GM18858 (cell line): ENCODE measurements at regions not wholly inside any gene's neighbourhood (a gene's known extent, or its start where the extent isn't known, plus 50 kb on each side); places are given as distances from the start of the nearest gene placed in this dataset.

Experiments used
- ATAC-seq: cut with Tn5 transposase; IDR thresholded peaks from one replicate; pipeline ENCODE4 v1.9.1; 2021; ENCODE audit not compliant: unreplicated experiment

DNA sequence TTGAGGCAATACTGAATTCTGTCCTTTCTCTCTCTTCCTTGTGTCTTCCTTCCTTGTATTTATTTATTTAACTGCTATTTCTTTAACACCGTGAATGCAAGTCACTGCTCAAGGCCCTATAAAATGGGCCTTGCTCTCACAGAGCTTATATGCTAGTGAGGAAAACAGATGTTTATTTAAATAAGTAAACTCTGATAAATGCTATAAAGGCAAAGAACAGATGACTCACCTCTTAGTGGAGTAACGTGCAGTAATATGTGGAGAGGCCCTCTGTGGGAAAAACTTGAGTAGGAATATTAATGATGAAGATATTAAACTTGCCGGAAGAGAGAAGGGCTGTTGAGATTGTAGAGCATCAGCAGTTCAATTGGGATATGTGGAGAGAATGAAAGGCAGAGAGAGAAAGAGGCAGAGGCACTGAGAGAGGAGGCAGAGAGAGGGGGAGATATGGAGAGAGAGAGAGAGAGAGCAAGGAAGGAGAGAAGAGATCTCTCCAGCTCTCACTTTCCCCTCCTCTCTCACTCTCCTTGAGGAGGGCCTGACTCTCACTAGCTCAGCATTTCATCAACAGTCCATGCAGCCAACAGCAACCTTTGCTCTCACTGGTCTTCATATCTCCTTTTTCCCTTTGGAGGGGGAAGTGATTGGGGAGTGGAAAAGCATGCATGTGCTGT is 322.2 kb downstream of the LMX1A start:
- no peak for ATAC-seq

DNA sequence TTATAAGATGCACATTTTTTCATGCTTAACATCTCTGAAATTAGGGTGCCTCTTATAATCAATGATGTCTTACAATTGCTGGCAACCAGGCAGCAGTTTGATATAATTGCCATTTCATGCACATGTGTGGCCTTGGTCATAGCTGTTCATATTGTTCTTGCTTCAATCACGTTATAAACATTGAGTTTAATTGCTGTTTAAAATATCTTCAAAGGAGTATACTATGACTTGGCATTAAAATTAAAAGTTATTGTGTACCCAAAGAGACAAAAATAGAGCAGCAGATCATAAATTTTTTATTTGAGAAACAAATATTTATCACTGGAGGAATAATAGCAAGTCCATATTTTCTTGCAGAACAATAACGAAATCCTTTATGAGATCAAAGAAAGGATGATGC is 325.5 kb downstream of the LMX1A start:
- ATAC-seq, result no peak

DNA sequence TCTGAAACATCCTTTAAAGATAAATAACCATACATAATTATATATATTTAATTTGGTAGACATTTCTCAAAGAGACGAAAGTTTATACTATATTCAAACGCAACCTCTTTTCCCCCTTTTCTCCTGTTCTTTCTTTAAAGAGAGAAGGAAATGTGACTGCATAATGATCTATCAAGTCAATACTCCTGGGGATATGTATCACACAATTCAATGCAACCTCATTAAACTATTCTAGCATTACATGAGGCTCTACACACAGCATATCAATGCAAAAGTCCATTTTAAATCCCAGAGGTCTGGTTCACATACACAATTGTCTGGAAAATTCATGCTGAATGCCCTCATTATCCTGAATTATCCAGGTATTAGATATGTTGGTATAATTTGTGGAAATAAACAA is 330.7 kb downstream of the LMX1A start:
- ATAC-seq, result no peak

DNA sequence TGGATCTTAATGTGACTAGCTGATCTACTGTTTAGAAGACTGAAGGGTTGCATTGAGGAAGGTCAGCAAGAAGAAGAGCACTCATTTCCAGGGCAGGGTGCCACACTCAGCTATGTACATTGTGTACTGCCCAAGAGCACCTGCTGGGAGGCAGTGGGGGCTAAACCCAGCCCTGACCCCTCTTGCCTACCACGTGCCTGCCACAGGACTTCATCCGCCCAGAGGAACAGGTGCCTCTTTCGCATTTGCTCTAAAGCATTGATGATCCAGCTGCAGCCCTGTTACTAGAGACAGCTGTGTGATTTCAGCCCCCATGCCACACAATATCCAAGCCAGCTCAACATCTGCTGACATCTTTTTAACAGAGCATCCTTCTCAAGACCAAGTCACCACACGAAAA is 341.8 kb downstream of the LMX1A start:
- no peak for ATAC-seq

DNA sequence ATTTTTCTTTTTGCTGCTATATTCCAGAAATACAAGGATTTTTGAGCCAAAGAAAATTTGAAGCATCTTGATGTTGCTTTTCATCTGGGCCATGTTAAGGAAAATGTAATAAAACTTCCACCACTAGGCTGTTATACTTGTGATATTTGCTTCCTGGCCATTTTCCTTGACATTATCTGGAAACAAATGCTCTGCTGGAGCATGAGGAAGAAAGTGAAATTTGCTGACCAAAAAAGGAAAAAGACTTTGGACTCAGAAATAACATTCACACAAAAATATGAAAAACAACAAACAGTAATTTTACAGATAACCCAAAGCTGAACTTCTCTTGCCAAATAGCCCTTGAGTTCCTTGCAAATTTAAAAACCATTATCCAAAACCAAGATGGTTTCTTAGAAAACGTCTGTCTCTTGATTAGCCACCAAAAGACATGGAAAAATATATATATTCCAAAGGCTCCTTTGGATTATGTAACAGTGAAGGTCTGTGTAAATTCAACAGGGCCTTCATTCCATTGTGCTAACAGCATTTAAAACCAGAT is 344.5 kb downstream of the LMX1A start:
- no peak for ATAC-seq

DNA sequence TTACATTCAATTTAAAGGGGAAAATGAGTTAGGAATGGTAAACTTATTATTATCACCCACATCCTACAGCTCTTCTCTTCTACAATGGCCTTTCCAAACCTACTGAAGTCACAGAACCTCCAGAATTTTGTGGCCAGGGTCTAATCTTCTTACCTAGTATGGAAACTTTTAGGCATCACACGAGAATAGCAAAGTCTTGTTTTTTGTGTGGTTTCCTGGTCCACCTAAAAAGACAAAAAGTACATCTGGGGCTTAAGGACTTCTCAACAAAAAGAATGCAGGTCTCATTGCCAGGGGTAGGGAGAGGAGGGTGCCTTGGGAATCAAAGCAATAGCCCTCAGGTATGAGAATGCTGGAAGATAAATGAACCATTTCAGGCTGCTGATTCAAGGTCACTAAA is 345.3 kb downstream of the LMX1A start:
- ATAC-seq, result no peak

DNA sequence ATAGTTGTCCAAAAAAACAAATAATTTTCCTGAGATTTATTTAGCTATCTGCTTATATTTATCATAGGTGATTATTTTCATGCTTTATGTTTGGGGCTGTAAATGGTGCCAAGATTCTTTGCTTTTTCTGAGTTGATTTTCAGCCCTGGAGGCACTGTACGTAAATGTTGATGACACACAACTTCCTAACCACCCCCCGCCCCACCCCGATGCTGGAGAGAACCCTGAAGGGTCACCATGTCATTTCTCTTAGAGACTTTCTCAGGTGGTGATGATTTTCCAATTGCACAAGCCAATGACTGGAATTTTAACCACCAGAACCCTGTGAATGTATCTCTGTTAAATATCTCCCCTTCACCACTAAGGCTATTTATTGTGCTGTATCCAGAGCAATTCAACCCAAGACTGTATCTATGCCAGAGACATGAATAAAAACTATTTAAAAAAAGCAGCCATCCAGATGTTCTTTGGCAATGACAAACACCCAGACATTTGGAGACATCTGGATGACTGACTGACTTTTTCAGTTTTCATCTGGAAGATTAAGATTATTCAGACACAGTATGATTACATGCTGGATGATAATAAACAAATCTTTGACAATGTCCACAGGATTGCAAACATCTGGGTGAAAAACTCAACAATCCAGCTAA is 346.0 kb downstream of the LMX1A start:
- no peak for ATAC-seq

DNA sequence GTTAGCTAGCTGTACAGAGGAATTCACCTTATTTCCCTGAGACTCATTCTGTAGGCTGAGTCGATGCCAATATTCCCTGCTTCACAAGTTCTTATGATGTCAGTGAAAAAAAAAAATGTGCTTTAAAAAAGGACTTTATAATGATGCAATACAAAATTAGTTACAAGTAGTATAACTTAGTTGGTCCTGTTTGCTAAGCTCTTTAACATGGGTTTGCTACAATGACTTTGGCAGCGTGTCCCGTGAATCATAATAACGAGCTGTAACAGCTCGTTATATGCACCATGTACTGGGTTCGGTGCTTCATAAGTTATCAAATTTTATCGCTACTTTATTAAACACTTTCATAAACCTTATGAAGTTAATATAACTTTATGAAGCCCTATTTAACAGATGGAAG is 349.7 kb downstream of the LMX1A start:
- ATAC-seq, result no peak

DNA sequence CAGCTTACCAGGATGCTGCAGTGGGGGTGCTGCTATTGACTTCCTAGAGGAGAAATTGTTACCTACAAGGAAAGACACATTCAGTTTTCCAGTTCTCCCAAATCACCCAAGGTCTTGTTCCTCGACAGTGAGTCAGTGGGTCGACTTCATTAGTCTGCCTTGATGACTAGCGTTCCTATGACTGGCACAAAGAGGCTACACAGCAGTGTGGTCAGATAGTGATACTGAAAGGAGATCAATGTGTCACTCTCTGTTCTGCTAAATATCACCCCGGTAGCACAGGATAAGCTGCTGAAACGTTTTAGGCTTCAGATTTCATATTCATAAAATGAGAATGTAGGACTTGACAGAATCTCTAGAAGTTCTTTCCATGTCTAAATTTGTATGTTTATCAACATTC is 357.4 kb downstream of the LMX1A start:
- no peak for ATAC-seq

DNA sequence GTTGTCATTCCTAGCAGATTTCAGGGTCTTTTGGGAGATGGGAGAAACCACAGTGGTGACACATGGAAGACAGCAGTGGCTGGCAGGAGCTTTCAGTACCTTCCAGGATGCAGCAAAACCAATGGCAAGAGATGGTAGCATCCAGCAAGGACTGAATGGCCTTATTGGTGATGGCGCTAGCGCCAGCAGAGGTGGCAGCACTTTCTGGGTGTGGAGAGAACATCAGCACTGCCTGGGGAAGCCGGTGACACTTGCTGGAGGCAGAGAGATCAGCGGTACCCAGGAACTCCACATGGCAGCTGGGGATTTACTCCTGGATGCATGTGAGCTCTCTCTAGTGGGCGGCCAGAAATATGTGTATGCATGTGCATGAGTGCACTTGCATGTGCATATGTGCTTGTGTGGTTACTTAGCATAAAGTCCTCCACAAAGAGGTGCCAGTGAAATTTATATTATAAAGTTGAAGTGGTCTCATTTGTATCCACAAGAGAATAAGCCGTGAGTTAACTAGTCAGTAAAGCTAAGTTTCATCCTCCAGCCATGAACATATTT is 364.7 kb downstream of the LMX1A start:
- no peak for ATAC-seq

DNA sequence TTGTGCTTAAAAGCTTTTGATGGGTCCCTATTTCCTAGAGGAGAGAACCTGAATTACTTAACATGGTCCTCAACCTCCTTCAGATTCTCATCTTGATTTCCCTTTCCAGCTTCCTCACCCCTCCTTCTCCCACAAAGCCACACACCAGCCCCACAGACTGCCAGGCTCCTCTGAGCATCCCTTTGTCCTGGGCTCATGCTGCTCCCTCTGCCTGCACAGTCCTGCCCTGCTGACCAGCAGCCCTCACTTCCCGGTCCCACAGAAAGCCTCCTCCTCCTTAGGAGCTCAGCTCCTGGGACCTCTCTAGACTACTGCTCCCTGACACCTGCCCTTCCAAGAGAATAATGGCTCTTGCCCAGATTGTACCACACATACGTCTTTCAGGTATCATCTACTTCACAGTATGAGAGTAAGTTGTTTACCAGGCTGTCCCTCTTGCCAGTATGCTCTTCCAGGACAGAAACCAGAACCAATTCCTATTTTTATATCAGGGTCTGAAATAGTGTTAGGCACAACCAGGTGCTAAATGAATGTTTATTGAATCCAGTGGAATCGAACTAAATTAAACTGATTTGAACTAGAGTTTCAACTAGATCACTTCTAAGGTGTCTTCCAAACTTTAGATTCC is 373.4 kb downstream of the LMX1A start:
- no peak for ATAC-seq

DNA sequence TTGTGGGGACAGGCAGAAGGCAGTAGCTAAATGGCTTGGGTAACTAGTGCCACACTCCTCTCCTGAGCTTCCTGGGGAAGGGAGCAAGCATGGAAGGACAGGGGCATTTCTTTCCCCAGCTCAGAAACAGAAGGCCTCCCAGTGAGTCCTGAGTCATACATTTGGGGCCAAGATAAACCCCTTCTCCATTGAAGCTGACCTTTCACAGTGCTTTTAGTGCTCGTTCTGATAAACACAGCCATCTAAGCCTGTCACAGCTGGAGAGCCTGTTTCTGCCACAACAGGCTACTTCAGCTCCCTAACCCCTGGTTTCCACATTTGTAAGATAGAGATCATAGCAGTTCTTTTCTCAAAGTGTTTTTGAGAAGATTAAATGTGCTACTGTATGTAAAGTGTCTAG is 374.0 kb downstream of the LMX1A start:
- ATAC-seq, result no peak

DNA sequence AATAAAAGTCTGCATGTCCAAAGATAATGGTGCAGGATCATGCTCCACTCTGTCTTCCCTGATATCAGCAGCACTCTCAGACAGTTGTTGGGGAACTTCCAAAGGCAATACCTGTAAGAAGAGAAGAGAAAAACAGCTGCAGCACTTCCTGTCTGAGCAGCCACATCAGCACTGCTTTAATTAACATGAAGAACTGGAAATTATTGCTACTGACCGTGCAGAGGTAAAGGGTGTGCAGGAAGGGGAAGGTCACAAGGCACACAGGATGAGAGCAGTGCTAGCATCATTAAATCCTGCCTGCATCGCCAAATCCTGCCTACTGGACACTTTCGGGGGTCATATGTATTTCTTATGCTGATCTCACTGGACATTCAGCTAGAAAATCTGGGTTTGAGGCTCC is 379.0 kb downstream of the LMX1A start:
- no peak for ATAC-seq

DNA sequence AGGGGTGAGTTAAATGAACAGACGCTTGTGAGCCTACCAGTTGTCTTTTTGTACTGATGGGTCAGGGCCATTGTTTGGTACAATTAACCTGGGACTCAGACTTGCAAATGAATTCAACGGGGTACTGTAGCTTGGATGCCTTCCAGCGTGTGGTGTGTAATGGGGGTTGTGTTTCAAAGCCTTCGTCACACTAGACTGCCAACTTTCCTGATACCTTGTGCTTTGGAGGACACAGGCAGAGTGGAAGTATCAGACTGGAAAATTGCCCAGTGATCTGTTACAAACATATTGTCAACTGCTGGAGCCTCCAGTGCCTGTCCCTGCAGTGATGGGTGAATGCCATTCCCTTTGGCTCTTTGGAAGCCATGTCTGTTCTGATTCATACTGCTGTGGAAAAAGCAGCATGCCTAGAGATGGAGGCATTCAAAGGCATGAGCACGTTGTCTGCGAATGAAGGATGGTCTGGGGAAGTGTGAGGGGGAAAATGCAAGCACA is 384.5 kb downstream of the LMX1A start:
- no peak for ATAC-seq

DNA sequence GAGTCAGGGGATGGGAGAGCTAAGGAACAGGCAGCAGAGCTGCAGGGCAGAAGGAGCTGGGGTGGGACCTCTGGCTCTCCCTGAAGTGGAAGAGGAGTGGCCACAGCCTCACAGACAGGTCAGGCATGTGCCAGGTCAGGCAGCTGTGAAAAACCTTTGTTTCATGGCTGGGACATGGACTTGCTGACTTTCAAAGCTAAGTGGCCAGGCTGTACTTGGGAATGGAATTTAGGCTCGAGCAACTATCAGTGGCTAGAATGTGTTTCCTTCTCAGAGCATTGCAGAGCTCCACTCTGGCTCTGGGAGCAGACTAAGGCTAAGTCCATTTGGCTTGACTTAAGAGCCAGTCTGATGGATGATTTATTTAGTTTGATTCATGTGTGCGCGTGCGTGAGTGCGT is 385.1 kb downstream of the LMX1A start:
- no peak for ATAC-seq

DNA sequence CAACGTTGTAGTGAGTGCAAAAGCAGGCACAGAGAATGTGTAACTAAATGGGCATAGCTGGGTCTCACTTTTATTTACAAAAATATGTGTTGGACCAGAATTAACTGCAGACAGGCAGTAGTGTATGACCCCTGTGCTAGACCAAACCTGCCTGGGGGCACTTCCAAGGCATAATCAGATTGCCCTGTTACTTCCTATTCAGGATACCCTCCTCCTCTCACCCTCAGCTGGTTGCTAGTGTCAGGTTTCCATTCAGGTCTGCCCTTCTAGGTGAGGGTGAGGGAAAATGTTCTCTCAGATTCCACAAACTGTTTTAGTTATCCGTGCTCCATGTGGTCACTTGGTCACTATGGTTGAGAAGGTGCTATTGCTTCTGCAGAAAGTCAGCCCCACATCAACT is 387.3 kb downstream of the LMX1A start:
- ATAC-seq, result no peak

DNA sequence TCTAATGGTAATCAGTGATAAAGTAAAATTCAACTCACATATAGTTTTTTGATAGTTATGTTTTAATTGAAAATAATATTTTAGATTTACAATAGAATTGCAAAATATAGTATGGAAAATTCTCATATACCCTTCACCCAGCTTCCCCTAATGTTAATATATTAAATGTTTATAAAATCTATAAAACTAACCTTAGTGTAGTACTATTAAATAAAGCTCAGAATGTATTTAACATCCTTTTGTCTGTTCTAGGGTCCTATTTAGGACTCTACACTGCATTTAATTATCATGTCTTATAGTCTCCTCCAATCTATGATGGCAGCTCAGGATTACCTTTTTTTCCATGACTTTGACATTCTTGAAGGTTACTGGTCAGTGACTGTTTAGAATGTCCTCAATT is 389.2 kb downstream of the LMX1A start:
- ATAC-seq, result no peak

DNA sequence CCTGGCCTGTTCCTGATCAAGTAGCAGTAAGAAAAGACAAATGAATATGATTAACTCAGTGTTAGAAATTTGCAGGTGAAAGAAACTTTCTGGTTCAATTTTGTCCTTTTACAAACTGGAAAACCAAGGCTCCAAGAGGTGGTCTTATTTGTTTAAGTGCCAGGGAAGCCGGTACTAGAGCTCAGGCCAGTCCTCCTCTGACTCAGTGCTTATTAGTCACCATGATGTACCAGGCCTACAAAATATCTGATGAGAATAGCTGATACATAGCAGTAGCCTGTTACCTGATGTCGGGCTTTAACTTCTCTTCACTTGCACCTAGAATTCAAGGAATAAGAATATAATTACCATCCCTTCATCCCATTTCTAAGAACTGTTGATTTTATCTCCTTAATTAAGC is 394.8 kb downstream of the LMX1A start:
- ATAC-seq, result no peak

DNA sequence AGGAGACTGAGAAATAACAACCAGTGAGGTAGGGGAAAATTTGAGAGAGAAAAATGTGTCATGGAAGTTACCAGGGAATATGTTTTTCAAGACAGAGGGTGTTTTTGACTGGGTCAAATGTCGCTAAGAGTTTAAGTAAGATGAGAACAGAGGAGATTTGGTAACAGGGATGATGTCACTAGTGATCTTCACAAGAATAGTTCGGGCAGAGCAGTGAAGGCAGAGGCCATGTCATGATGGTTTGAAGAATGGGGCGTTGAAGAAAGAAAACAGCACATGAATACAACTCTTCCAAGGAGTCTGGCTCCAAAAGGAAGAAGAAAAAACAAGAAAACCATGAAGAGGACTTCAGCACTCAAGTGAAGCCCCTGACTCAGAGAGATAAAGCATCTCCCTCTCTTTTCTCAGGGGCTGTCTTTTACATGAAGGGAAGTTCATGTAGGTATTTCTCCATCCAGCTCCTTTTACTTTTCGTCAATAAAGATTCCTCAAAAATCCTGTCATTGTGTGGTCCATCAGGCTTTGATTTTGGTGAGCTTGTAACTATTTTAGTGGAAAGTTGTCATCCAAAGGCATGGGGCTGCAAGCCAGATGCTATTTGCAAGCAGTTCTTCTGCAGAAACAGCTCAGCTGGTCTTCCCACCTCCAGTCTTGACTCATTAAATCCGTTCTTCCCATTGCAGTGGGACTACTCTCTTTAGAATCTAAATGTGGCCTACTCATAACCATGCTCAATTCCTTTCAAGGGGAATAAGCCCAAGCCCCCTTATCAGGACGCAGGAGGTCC is 397.3 kb downstream of the LMX1A start:
- no peak for ATAC-seq

DNA sequence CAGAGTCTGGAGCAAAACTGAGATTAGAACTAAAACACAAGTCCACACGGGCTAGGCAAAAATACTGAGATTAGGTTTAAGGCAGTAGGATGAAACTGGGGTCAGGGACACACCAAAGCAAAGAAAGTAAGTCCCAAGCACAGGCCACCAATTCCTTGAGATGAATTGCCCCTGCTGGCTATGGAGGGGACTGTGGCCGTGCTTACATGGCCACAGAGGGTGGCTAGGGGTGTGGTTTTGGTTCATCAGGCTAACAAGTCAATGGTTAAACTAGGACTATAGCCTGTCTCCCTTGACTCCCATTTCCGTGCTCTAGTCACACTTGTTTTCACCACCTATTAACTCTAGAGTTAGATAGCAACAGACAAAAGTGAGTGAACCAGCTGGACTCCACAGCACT is 394.8 kb downstream of the PBX1 start:
- no peak for ATAC-seq

DNA sequence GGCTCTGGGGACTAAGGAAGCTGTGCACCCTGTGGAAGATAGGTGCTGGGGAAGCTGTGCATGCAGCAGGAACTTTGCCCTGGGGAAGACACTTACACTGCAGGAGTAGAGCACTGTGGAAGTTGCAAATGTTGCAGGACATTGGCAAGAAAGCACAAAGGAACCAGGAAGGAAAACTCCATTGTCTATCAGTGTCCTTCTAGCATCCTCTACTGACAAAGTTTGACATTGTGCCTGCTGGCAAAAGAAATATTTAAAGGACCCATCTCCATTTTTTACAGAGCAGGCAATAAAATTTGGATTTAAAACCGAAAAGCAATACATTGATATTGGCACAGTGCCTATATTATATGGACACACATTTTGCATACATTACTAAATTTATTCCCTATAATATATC is 394.1 kb downstream of the PBX1 start:
- no peak for ATAC-seq
